IPS DF 6.9 (cell line): ENCODE measurements at regions not wholly inside any gene's neighbourhood (a gene's known extent, or its start where the extent isn't known, plus 50 kb on each side); places are given as distances from the start of the nearest gene placed in this dataset.
"Not testable (repeated sequence)": the region's sequence is repeated elsewhere in the genome, so short reads cannot be mapped to it uniquely, and the experiment has no call there.

ENCODE experiments used
- DNase-seq: peaks from one replicate; pipeline ENCODE4 v3.0.0-alpha.2; 2013; ENCODE audit warnings: low read depth, low spot score
- H3K27ac ChIP-seq: one replicate; pipeline ENCODE4 v1.5.1; 2013; ENCODE audit warnings: low read length, control low read depth
- H3K27me3 ChIP-seq: 2 replicates; pipeline ENCODE4 v1.6.1; 2013; ENCODE audit warnings: mild to moderate bottlenecking, low read length; ENCODE audit not compliant: control insufficient read depth, insufficient read depth
- H3K36me3 ChIP-seq: 2 replicates; pipeline ENCODE4 v1.6.1; 2013; ENCODE audit warnings: low read length; ENCODE audit not compliant: control insufficient read depth, insufficient read depth
- H3K4me1 ChIP-seq: 2 replicates; pipeline ENCODE4 v1.6.1; 2013; ENCODE audit warnings: low read length; ENCODE audit not compliant: control insufficient read depth, insufficient read depth
- H3K4me3 ChIP-seq: 2 replicates; pipeline ENCODE4 v1.5.1; 2013; ENCODE audit warnings: mild to moderate bottlenecking, low read length
- H3K9me3 ChIP-seq: 2 replicates; pipeline ENCODE4 v1.6.1; 2013; ENCODE audit warnings: low read length, inconsistent platforms; ENCODE audit not compliant: control insufficient read depth, insufficient read depth
- WGBS: extraction: QIAGEN DNeasy Blood & Tissue Kit; methylation state at CpG from one replicate; pipeline ENCODE4 v1.1.7; 2013; ENCODE audit warnings: mixed read lengths, missing lambda C conversion rate; ENCODE audit not compliant: insufficient read length, insufficient coverage; 5-methylcytosine and 5-hydroxymethylcytosine counted together

DNA sequence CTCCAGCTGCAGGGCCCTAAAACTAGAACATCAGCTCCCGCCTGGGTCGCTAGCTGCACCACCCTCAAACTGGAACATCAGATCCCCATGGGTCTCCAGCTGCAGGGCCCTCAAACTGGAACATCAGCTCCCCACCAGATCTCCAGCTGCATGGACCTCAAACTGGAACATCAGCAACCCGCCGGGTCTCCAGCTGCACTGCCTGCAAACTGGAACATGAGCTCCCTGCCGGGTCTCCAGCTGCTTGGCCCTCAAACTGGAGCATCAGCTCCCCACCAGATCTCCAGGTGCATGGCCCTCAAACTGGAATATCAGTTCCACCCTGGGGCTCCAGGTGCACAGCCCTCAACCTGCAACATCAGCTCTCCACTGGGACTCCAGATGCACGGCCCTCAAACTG, 82.7 kb downstream of the TFRC start:
- H3K4me3 ChIP-seq, DNase-seq, H3K9me3 ChIP-seq, H3K27ac ChIP-seq, H3K4me1 ChIP-seq, H3K36me3 ChIP-seq, H3K27me3 ChIP-seq: not testable (repeated sequence)
- no CpG with 5 or more reads among the region's 6 CpGs for WGBS

- H3K27ac ChIP-seq, H3K4me3 ChIP-seq, H3K9me3 ChIP-seq, H3K36me3 ChIP-seq, DNase-seq, H3K4me1 ChIP-seq, H3K27me3 ChIP-seq: not testable (repeated sequence)
- no CpG with 5 or more reads among the region's 18 CpGs for WGBS
Observed at GRCh38 chr3:195996314-195996713, 85.6 kb downstream of the TFRC start.

DNA sequence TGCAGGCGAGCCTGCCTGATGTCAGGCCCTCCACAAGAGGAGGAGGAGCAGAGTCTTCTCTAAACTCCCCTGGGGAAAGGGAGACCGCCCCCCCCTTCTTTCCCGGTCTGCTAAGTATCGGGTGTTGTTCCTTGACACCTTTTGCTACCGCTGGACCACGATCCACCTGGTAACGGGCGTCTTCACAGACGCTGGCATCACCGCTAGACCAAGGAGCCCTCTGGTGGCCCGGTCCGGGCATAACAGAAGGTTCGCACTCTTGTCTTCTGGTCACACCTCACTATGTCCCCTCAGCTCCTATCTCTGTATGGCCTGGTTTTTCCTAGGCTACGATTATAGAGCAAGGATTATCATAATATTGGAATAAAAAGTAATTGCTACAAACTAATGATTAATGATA, 86.0 kb upstream of the TNK2 start:
- WGBS, result no CpG with 5 or more reads among the region's 14 CpGs
- not testable (repeated sequence) for H3K4me1 ChIP-seq, H3K9me3 ChIP-seq, H3K27me3 ChIP-seq, H3K4me3 ChIP-seq, H3K36me3 ChIP-seq, H3K27ac ChIP-seq
- peak; percentile 18 for DNase-seq

GRCh38 chr3:195993671-195994070, 85.3 kb upstream of the TNK2 start:
- not testable (repeated sequence) for DNase-seq, H3K27ac ChIP-seq, H3K27me3 ChIP-seq, H3K4me1 ChIP-seq, H3K9me3 ChIP-seq, H3K4me3 ChIP-seq, H3K36me3 ChIP-seq
- WGBS, result no CpG with 5 or more reads among the region's 11 CpGs

DNA sequence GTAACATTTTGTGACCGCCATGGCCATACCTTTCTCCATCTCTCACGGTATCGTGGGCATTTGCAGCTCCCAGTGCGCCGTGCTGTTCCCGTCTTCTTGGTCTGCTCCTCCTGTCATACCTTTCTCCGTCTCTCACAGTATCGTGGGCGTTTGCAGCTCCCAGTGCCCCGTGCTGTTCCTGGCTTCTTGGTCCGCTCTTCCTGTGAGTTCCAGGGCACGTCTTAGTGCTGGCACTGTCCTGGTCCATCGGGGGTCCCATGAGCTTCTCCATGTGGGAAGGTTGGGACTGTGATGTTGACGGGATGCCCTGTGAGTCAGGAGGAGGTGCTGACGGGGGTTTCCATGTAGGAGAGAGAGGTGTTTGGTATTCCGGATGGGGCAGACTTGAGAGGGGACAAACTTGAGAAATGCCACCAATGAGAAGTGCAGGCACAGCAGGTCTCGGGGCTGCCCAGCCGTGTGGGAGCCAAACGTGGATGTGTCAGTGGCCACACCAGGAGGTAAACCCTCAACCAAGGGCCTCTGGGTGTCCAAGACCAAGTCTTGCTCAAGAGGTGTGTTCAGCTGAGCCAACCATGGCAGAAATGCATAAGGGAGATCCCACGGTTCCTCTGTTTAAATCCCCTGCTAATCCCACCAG, 84.7 kb upstream of the TNK2 start:
- WGBS, result no CpG with 5 or more reads among the region's 20 CpGs
- not testable (repeated sequence) for H3K27me3 ChIP-seq, H3K27ac ChIP-seq, H3K4me1 ChIP-seq, DNase-seq, H3K4me3 ChIP-seq, H3K36me3 ChIP-seq, H3K9me3 ChIP-seq

- not testable (repeated sequence) for H3K36me3 ChIP-seq, H3K4me3 ChIP-seq, H3K27ac ChIP-seq, H3K9me3 ChIP-seq, H3K4me1 ChIP-seq, H3K27me3 ChIP-seq, DNase-seq
- WGBS, result no CpG with 5 or more reads among the region's 12 CpGs
Observed at GRCh38 chr3:195991986-195992385, 83.6 kb upstream of the TNK2 start.

GRCh38 chr3:195991243-195991642, 82.9 kb upstream of the TNK2 start:
- H3K36me3 ChIP-seq, DNase-seq, H3K9me3 ChIP-seq, H3K4me1 ChIP-seq, H3K4me3 ChIP-seq, H3K27me3 ChIP-seq, H3K27ac ChIP-seq: not testable (repeated sequence)
- no CpG with 5 or more reads among the region's 12 CpGs for WGBS

DNA sequence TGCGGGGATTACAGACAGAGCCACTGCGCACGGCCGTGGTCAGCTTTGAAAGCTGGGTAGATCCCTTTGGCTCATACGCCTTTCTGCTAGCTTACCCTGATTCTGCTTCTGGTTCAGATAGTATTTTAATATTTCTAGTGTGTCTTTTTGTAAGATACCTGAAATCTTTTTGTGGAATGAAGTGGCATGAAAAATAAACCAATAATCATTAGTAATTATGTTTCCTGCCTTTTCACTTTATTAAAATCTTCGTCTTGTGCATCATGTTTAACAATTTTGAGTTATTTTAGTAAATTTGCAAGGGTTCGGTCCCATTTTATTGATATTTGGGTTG, 82.5 kb upstream of the TNK2 start:
- not testable (repeated sequence) for H3K9me3 ChIP-seq, H3K27ac ChIP-seq, H3K4me1 ChIP-seq, DNase-seq, H3K27me3 ChIP-seq, H3K36me3 ChIP-seq
- peak overlapping the region; percentile 58; the same call in 1 of the 2 replicates for H3K4me3 ChIP-seq
- WGBS, result no CpG with 5 or more reads among the region's 7 CpGs

DNA sequence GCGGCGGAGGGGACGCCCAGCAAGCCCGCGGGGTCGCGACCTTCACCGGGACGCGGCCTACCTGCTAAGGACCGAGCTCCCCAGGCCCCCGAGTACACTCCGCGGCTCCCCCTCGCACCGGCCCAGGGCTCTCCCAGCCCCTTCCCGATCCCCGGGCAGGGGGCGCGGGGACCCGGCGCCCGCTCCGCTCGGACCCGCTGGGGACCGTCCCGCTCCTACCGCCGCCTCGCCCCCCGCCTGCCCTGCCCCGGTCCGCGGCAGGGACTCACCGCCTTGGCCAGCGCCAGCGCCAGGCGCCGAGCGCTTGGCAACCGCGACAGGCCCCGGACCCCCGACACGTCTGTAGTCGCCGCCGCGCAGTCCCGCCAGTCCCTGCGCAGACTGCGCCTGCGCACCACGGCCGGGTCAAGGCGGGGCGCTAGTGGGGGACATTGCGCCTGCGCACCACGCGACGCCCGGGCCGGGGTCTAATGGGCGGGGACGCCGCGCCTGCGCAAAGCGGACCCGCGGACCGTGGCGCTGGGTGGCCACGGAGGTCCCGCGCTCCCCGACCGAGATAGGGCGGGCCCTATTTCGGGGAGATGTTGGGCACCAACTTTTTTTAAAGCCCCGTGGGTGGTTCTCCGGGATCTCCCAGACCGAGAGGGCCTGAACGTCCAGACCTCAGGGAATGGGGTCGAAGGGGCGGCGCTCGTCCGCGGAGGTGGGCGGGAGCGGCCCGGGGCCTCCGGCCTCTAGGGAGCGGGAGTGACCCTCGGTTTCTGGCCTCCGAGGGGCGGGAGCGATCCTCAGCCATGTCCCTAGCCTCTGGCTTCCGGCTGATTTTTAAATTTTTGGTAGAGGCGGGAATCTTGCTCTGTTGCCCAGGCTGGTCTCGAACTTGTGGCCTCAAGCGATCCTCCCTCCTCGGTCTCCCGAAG, 81.8 kb upstream of the TNK2 start:
- H3K36me3 ChIP-seq, H3K27me3 ChIP-seq, H3K9me3 ChIP-seq, H3K4me1 ChIP-seq, H3K27ac ChIP-seq: not testable (repeated sequence)
- WGBS, result no CpG with 5 or more reads among the region's 107 CpGs
- peak overlapping the region; percentile 58; the same call in 1 of the 2 replicates for H3K4me3 ChIP-seq
- peak; percentile 37 for DNase-seq

- WGBS, result no CpG with 5 or more reads among the region's 46 CpGs
- H3K9me3 ChIP-seq, H3K27me3 ChIP-seq: not testable (repeated sequence)
Observed at GRCh38 chr3:195989197-195989920, 81.0 kb upstream of the TNK2 start.

More at GRCh38 chr3:195989197-195989920, 81.0 kb upstream of the TNK2 start:
- H3K36me3 ChIP-seq, H3K27ac ChIP-seq, DNase-seq, H3K4me1 ChIP-seq: not testable (repeated sequence)
- peak overlapping the region; percentile 51; the same call in 1 of the 2 replicates for H3K4me3 ChIP-seq
